ENCODE measurements at regions not wholly inside any gene's neighbourhood (a gene's known extent, or its start where the extent isn't known, plus 50 kb on each side); places are given as distances from the start of the nearest gene placed in this dataset.

DNA sequence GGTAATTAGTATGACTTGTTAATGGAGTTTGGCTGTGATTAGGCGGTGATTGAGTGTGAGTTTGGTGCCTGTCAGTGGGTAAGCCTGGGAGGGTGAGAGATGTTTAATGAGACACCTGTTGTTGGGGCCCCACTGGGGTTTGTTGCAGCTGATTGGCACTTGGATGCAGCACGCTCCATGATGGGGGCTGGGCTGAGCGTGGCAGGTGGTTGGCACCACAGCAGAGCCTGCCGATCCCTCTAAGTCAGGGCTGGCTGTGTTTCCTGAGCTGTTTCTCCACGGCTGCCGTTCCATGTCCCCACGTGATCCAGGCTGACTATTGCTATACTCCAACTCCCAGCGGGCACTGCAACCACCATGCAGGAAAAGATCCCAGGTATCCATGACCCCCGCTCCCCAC lies 93.5 kb upstream of the ARRDC4 start:
- no peak for TF ChIP-seq ZNF274 (IDR thresholded peaks at IDR 0.05; ENCODE audit: low read depth, low read length)
- TF ChIP-seq YY1 (IDR thresholded peaks at IDR 0.05; ENCODE audit: insufficient read depth, insufficient read length): no peak
